ENCODE measurements at regions not wholly inside any gene's neighbourhood (a gene's known extent, or its start where the extent isn't known, plus 50 kb on each side); places are given as distances from the start of the nearest gene placed in this dataset.

DNA sequence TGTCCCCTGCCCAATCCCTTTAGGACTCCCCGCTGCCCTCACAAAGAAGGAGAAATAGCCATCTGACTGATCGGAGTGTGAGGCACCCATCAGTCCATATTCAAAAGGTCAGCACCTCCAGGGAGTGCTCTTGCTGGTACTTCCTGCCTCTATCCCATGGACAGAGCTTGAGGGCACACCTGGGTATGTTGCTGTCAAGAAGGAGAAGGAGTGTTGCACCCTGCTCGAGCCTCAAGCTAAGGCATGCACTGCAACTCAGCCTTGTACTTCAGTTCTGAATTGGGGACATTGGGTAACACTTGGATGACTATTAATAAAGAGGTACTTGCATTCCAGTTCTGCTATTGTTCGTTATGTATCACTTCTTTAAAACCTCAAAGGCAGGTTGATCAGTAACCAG lies 190.3 kb upstream of the ZC3H12A start:
- no peaks in the 10 kb centered on the region for H3K4me1 ChIP-seq (ENCODE audit: control insufficient read depth in 2 of 2, insufficient read depth in 2 of 2, low read length in 2 of 2)
- H3K4me3 ChIP-seq (ENCODE audit: low read length in 2 of 2): no peak overlapping the region
- H3K9me3 ChIP-seq (ENCODE audit: control insufficient read depth in 2 of 2, low read length in 2 of 2): peaks cover 0 to 3% of the 10 kb centered on the region in 2 donors
- H3K36me3 ChIP-seq (ENCODE audit: control insufficient read depth in 2 of 2, insufficient read depth in 2 of 2, low read length in 2 of 2): no peaks in the 10 kb centered on the region
- H3K27ac ChIP-seq (ENCODE audit: low read depth in 2 of 2, low read length in 2 of 2): no peak overlapping the region
- no peak overlapping the region for H3K9ac ChIP-seq (ENCODE audit: low read depth in 1 of 2, low read length in 2 of 2)
- no peaks in the 10 kb centered on the region for H3K27me3 ChIP-seq (ENCODE audit: control insufficient read depth in 2 of 2, insufficient read depth in 2 of 2, low read length in 2 of 2)

DNA sequence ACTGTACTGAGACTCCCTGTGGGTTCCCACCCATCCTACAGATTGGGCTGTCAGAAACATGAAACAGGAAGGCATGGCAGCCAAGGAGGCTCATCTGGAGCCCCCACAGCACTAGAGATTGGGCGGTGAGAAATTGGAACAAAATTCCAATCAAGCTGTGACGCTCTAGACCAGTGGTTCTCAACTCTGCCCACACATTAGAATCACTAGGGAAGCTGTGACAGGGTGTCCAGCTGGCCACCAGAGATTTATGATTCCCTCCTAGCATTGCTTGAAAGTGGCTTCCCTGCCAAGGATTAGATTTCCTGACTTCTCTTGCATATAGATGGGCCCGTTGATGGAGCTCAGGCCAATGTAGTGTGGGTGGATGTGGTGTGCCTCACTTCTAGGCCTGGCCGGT lies 187.5 kb upstream of the ZC3H12A start:
- no peak overlapping the region for H3K4me3 ChIP-seq (ENCODE audit: low read length in 2 of 2)
- H3K27me3 ChIP-seq (ENCODE audit: control insufficient read depth in 2 of 2, insufficient read depth in 2 of 2, low read length in 2 of 2): peaks cover 0 to 2% of the 10 kb centered on the region in 2 donors
- H3K9me3 ChIP-seq (ENCODE audit: control insufficient read depth in 2 of 2, low read length in 2 of 2): no peaks in the 10 kb centered on the region
- H3K9ac ChIP-seq (ENCODE audit: low read depth in 1 of 2, low read length in 2 of 2): no peak overlapping the region
- no peak overlapping the region for H3K27ac ChIP-seq (ENCODE audit: low read depth in 2 of 2, low read length in 2 of 2)
- no peaks in the 10 kb centered on the region for H3K36me3 ChIP-seq (ENCODE audit: control insufficient read depth in 2 of 2, insufficient read depth in 2 of 2, low read length in 2 of 2)
- no peaks in the 10 kb centered on the region for H3K4me1 ChIP-seq (ENCODE audit: control insufficient read depth in 2 of 2, insufficient read depth in 2 of 2, low read length in 2 of 2)

DNA sequence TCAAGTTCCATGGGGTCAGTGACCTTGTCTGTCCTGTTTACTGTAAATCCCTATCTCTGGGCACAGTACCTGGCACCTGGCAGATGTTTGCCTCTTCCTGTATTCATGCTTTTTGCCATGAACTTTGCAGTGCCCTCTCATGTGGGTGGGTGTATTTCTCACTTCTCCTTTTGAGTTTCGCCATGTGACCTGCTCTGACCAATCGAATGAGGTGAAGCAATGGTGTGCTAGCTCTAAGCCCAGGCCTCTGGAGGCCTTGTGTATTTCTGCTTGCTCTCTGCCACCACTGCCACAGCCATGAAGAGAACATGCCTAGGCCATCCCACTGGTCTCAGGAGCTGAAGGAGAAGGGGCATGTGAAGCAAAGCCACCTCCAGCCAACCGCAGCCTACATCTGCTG lies 185.5 kb upstream of the ZC3H12A start:
- Histone ChIP-seq H3K36me3 (ENCODE audit: control insufficient read depth in 2 of 2, insufficient read depth in 2 of 2, low read length in 2 of 2) (no peaks in the 10 kb centered on the region), H3K9me3 (ENCODE audit: control insufficient read depth in 2 of 2, low read length in 2 of 2) (no peaks in the 10 kb centered on the region), H3K9ac (ENCODE audit: low read depth in 1 of 2, low read length in 2 of 2) (no peak overlapping the region), H3K27me3 (ENCODE audit: control insufficient read depth in 2 of 2, insufficient read depth in 2 of 2, low read length in 2 of 2) (peaks cover 0 to 2% of the 10 kb centered on the region in 2 donors), H3K4me3 (ENCODE audit: low read length in 2 of 2) (no peak overlapping the region), H3K27ac (ENCODE audit: low read depth in 2 of 2, low read length in 2 of 2) (peak overlapping the region; percentile 23 to 46), H3K4me1 (ENCODE audit: control insufficient read depth in 2 of 2, insufficient read depth in 2 of 2, low read length in 2 of 2) (no peaks in the 10 kb centered on the region)

DNA sequence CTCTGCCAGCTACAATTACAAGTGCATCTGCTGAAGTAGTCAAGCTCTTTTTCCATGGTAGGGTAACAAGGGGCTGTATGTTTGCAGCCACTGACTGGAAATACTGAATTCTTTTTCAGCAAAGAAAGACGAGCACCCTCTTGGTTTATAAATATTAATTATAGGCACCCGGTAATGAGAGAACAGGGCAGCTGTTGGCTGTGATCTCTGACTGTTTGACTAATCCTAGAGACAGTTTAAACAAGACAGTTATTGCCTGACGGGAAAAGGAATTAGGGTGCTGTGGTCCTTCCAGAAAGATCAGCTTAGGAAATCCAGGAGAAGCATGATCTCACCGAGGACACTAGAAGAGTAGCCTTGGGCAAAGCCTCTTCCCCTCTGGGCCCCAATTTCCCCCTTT lies 183.7 kb upstream of the ZC3H12A start:
- Histone ChIP-seq H3K4me1 (ENCODE audit: control insufficient read depth in 2 of 2, insufficient read depth in 2 of 2, low read length in 2 of 2) (no peaks in the 10 kb centered on the region), H3K9ac (ENCODE audit: low read depth in 1 of 2, low read length in 2 of 2) (no peak overlapping the region), H3K9me3 (ENCODE audit: control insufficient read depth in 2 of 2, low read length in 2 of 2) (no peaks in the 10 kb centered on the region), H3K27me3 (ENCODE audit: control insufficient read depth in 2 of 2, insufficient read depth in 2 of 2, low read length in 2 of 2) (peaks cover 0 to 2% of the 10 kb centered on the region in 2 donors), H3K4me3 (ENCODE audit: low read length in 2 of 2) (no peak overlapping the region), H3K36me3 (ENCODE audit: control insufficient read depth in 2 of 2, insufficient read depth in 2 of 2, low read length in 2 of 2) (no peaks in the 10 kb centered on the region), H3K27ac (ENCODE audit: low read depth in 2 of 2, low read length in 2 of 2) (no peak overlapping the region)

GRCh38 chr1:37292789-37293188 lies 181.6 kb upstream of the ZC3H12A start:
- Histone ChIP-seq H3K4me3 (ENCODE audit: low read length in 2 of 2) (no peak overlapping the region), H3K36me3 (ENCODE audit: control insufficient read depth in 2 of 2, insufficient read depth in 2 of 2, low read length in 2 of 2) (no peaks in the 10 kb centered on the region), H3K9me3 (ENCODE audit: control insufficient read depth in 2 of 2, low read length in 2 of 2) (no peaks in the 10 kb centered on the region), H3K27ac (ENCODE audit: low read depth in 2 of 2, low read length in 2 of 2) (no peak overlapping the region), H3K4me1 (ENCODE audit: control insufficient read depth in 2 of 2, insufficient read depth in 2 of 2, low read length in 2 of 2) (no peaks in the 10 kb centered on the region), H3K9ac (ENCODE audit: low read depth in 1 of 2, low read length in 2 of 2) (no peak overlapping the region), H3K27me3 (ENCODE audit: control insufficient read depth in 2 of 2, insufficient read depth in 2 of 2, low read length in 2 of 2) (peaks cover 0 to 4% of the 10 kb centered on the region in 2 donors)

GRCh38 chr1:37294096-37294495 lies 180.3 kb upstream of the ZC3H12A start:
- H3K9ac ChIP-seq (ENCODE audit: low read depth in 1 of 2, low read length in 2 of 2): no peak overlapping the region
- no peaks in the 10 kb centered on the region for H3K9me3 ChIP-seq (ENCODE audit: control insufficient read depth in 2 of 2, low read length in 2 of 2)
- no peaks in the 10 kb centered on the region for H3K4me1 ChIP-seq (ENCODE audit: control insufficient read depth in 2 of 2, insufficient read depth in 2 of 2, low read length in 2 of 2)
- H3K27me3 ChIP-seq (ENCODE audit: control insufficient read depth in 2 of 2, insufficient read depth in 2 of 2, low read length in 2 of 2): peaks cover 0 to 9% of the 10 kb centered on the region in 2 donors
- no peaks in the 10 kb centered on the region for H3K36me3 ChIP-seq (ENCODE audit: control insufficient read depth in 2 of 2, insufficient read depth in 2 of 2, low read length in 2 of 2)
- no peak overlapping the region for H3K27ac ChIP-seq (ENCODE audit: low read depth in 2 of 2, low read length in 2 of 2)
- H3K4me3 ChIP-seq (ENCODE audit: low read length in 2 of 2): no peak overlapping the region

DNA sequence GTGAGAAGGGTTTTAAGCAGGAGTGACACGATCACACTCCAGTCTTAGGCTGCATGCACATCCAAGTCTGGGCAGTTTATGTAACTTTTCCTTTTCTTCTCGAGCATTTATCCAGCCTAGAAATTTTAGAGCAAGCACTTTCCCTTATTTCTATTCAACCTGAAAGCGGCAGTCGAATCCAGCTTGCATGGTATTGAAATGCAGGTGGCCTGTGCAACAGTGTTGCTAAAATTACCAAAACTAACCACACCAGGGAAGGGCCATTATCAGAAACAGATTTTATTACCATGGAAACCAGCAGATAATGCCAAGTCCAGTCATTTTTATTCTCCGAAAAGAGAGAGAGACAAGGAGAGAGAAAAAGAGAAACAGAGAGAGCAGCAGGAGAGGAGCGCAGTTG lies 179.9 kb upstream of the ZC3H12A start:
- Histone ChIP-seq H3K27ac (ENCODE audit: low read depth in 2 of 2, low read length in 2 of 2) (no peak overlapping the region), H3K4me1 (ENCODE audit: control insufficient read depth in 2 of 2, insufficient read depth in 2 of 2, low read length in 2 of 2) (no peaks in the 10 kb centered on the region), H3K36me3 (ENCODE audit: control insufficient read depth in 2 of 2, insufficient read depth in 2 of 2, low read length in 2 of 2) (no peaks in the 10 kb centered on the region), H3K4me3 (ENCODE audit: low read length in 2 of 2) (no peak overlapping the region), H3K27me3 (ENCODE audit: control insufficient read depth in 2 of 2, insufficient read depth in 2 of 2, low read length in 2 of 2) (peaks cover 0 to 9% of the 10 kb centered on the region in 2 donors), H3K9ac (ENCODE audit: low read depth in 1 of 2, low read length in 2 of 2) (no peak overlapping the region), H3K9me3 (ENCODE audit: control insufficient read depth in 2 of 2, low read length in 2 of 2) (no peaks in the 10 kb centered on the region)

GRCh38 chr1:37298769-37299168 lies 175.6 kb upstream of the ZC3H12A start:
- Histone ChIP-seq H3K9ac (ENCODE audit: low read depth in 1 of 2, low read length in 2 of 2) (no peak overlapping the region), H3K4me3 (ENCODE audit: low read length in 2 of 2) (no peak overlapping the region), H3K9me3 (ENCODE audit: control insufficient read depth in 2 of 2, low read length in 2 of 2) (no peaks in the 10 kb centered on the region), H3K27me3 (ENCODE audit: control insufficient read depth in 2 of 2, insufficient read depth in 2 of 2, low read length in 2 of 2) (peaks cover 0 to 11% of the 10 kb centered on the region in 2 donors), H3K4me1 (ENCODE audit: control insufficient read depth in 2 of 2, insufficient read depth in 2 of 2, low read length in 2 of 2) (no peaks in the 10 kb centered on the region), H3K27ac (ENCODE audit: low read depth in 2 of 2, low read length in 2 of 2) (no peak overlapping the region), H3K36me3 (ENCODE audit: control insufficient read depth in 2 of 2, insufficient read depth in 2 of 2, low read length in 2 of 2) (no peaks in the 10 kb centered on the region)

DNA sequence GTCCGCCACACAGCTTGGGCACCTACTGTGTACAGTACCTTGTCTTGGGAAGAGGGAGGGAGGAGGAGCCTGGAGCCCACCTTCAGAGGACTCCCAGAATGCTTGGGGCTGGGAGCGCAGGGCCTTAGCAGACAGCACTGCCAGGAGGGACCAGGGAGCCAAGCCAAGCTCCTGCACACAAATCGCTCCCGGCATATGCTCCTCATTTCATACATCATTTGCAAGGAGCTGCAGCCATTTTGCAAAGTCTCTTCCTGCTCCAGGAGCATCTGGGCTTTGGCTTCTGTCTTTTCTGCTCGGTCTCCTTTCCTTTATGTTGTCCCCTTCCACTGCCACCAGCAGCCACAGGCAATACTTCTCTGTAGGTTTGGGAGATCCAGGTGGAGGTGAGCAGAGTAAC lies 175.2 kb upstream of the ZC3H12A start:
- H3K9ac ChIP-seq (ENCODE audit: low read depth in 1 of 2, low read length in 2 of 2): no peak overlapping the region
- H3K27ac ChIP-seq (ENCODE audit: low read depth in 2 of 2, low read length in 2 of 2): no peak overlapping the region
- H3K27me3 ChIP-seq (ENCODE audit: control insufficient read depth in 2 of 2, insufficient read depth in 2 of 2, low read length in 2 of 2): peaks cover 0 to 11% of the 10 kb centered on the region in 2 donors
- H3K9me3 ChIP-seq (ENCODE audit: control insufficient read depth in 2 of 2, low read length in 2 of 2): no peaks in the 10 kb centered on the region
- H3K36me3 ChIP-seq (ENCODE audit: control insufficient read depth in 2 of 2, insufficient read depth in 2 of 2, low read length in 2 of 2): no peaks in the 10 kb centered on the region
- H3K4me1 ChIP-seq (ENCODE audit: control insufficient read depth in 2 of 2, insufficient read depth in 2 of 2, low read length in 2 of 2): no peaks in the 10 kb centered on the region
- H3K4me3 ChIP-seq (ENCODE audit: low read length in 2 of 2): no peak overlapping the region

DNA sequence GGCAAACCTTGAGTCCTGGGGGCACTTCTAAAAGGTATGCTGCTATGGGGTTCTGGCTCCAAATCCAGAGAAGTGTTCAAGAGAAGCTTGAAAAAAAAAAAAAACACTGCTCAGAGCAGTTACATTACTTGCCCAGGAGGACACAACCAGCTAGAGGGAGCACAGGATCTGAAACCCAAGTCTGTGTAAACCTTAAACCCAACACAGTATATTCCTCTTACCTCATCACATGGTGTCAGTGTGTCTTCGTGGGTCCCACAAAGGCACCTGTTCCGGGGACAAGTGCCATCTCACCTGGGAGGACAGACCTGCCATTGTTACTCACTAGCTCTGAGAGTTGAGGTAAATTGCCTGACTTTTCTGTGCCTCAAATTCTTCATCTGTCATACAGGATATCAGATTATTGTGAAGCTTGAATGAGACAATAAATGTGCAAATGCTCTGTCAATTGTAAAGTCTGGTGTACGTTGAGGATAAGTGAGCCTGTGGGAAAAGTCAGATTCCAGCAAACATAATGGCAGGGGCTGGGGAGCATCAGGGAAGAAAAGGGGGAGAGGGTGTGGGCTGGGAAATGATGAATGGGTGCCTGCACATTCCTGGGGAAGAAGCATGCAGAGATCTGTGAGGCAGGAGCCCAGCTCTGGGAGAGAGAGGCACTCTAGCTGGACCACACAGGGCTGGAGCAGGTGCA lies 170.4 kb upstream of the ZC3H12A start:
- Histone ChIP-seq H3K9ac (ENCODE audit: low read depth in 1 of 2, low read length in 2 of 2) (no peak overlapping the region), H3K27me3 (ENCODE audit: control insufficient read depth in 2 of 2, insufficient read depth in 2 of 2, low read length in 2 of 2) (peaks cover 0 to 4% of the 10 kb centered on the region in 2 donors), H3K36me3 (ENCODE audit: control insufficient read depth in 2 of 2, insufficient read depth in 2 of 2, low read length in 2 of 2) (no peaks in the 10 kb centered on the region), H3K9me3 (ENCODE audit: control insufficient read depth in 2 of 2, low read length in 2 of 2) (no peaks in the 10 kb centered on the region), H3K27ac (ENCODE audit: low read depth in 2 of 2, low read length in 2 of 2) (no peak overlapping the region), H3K4me3 (ENCODE audit: low read length in 2 of 2) (no peak overlapping the region), H3K4me1 (ENCODE audit: control insufficient read depth in 2 of 2, insufficient read depth in 2 of 2, low read length in 2 of 2) (no peaks in the 10 kb centered on the region)

Data from mucosa of rectum (tissue), 2 donors.